Activated B cell treated with CpG ODN at 0.5 μM for 24 hours (primary cell): ENCODE measurements at regions not wholly inside any gene's neighbourhood (a gene's known extent, or its start where the extent isn't known, plus 50 kb on each side); places are given as distances from the start of the nearest gene placed in this dataset.

Source experiments
- ATAC-seq: fragments of 200-7000 bp; cut with Tn5 transposase; one replicate; pipeline ENCODE4 v1.10.0; 2021; ENCODE audit warnings: low read depth, mild to moderate bottlenecking, moderate library complexity
- CTCF ChIA-PET: fragments of 350-600 bp; sonication (Branson Sonifier 250); formaldehyde crosslinking; loops from one replicate; lab custom pipeline; 2021; ENCODE audit warnings: antibody characterized with exemption; lab: Charles Lee
- POLR2A ChIA-PET: fragments of 350-600 bp; sonication (Branson Sonifier 250); formaldehyde crosslinking; loops from one replicate; lab custom pipeline; 2021; ENCODE audit warnings: antibody characterized with exemption; lab: Charles Lee
- DNase-seq: peaks from one replicate; pipeline ENCODE4 v3.0.0; 2022
- H3K27ac Mint-ChIP-seq: one replicate; pipeline ENCODE4 v1.8.0; 2020; ENCODE audit warnings: mixed read lengths
- H3K27me3 Mint-ChIP-seq: one replicate; pipeline ENCODE4 v1.8.0; 2021; ENCODE audit warnings: mixed read lengths
- H3K36me3 Mint-ChIP-seq: one replicate; pipeline ENCODE4 v1.8.0; 2021; ENCODE audit warnings: low read depth, mixed read lengths
- H3K4me1 Mint-ChIP-seq: one replicate; pipeline ENCODE4 v1.8.0; 2021; ENCODE audit warnings: mixed read lengths
- H3K4me3 Mint-ChIP-seq: one replicate; pipeline ENCODE4 v1.8.0; 2020; ENCODE audit warnings: mild to moderate bottlenecking, mixed read lengths
- H3K9me3 Mint-ChIP-seq: one replicate; pipeline ENCODE4 v1.8.0; 2020; ENCODE audit warnings: mixed read lengths
- CTCF ChIP-seq: fragments of 200-600 bp; IDR thresholded peaks from one replicate; pipeline ENCODE4 v1.8.0; 2022; ENCODE audit warnings: antibody characterized with exemption, mild to moderate bottlenecking
- intact Hi-C: fragments of 100-400 bp; cut with micrococcal nuclease; formaldehyde crosslinking; loops from one replicate; pipeline ENCODE4 v1.15.1; 2024

GRCh38 chr13:59568306-59568705, 595.4 kb downstream of the DIAPH3 start:
- TF ChIP-seq CTCF, result no peak
- DNase-seq, result no peak
- Mint-ChIP-seq H3K27me3 (no peaks in the 10 kb centered on the region), H3K4me3 (no peak overlapping the region), H3K4me1 (no peaks in the 10 kb centered on the region), H3K36me3 (no peaks in the 10 kb centered on the region), H3K27ac (no peak overlapping the region), H3K9me3 (no peaks in the 10 kb centered on the region)
- ATAC-seq, result no peak
- intact Hi-C loops, result no loop called here
- ChIA-PET POLR2A (no interaction called here), CTCF (no interaction called here)

GRCh38 chr13:59570204-59570603, 593.5 kb downstream of the DIAPH3 start:
- DNase-seq (no peak), ATAC-seq (no peak)
- Mint-ChIP-seq H3K4me1 (no peaks in the 10 kb centered on the region), H3K36me3 (no peaks in the 10 kb centered on the region), H3K27ac (no peak overlapping the region), H3K27me3 (no peaks in the 10 kb centered on the region), H3K9me3 (no peaks in the 10 kb centered on the region), H3K4me3 (no peak overlapping the region)
- CTCF ChIA-PET, result no interaction called here
- POLR2A ChIA-PET, result no interaction called here
- no peak for TF ChIP-seq CTCF
- intact Hi-C loops, result no loop called here

- H3K4me1 Mint-ChIP-seq, result no peaks in the 10 kb centered on the region
- no peaks in the 10 kb centered on the region for H3K9me3 Mint-ChIP-seq
- H3K27me3 Mint-ChIP-seq, result no peaks in the 10 kb centered on the region
- POLR2A ChIA-PET, result no interaction called here
- H3K27ac Mint-ChIP-seq, result no peak overlapping the region
- H3K4me3 Mint-ChIP-seq, result no peak overlapping the region
- CTCF ChIA-PET, result no interaction called here
- TF ChIP-seq CTCF, result no peak
- ATAC-seq, result no peak
- H3K36me3 Mint-ChIP-seq, result no peaks in the 10 kb centered on the region
- intact Hi-C loops, result no loop called here
- DNase-seq, result no peak
These were observed 579.6 kb downstream of the DIAPH3 start for GRCh38 chr13:59584101-59584500.

- ChIA-PET POLR2A (no interaction called here), CTCF (no interaction called here)
- no peak overlapping the region for H3K27ac Mint-ChIP-seq
These were observed 578.7 kb downstream of the DIAPH3 start for GRCh38 chr13:59584761-59585670.

GRCh38 chr13:59587030-59587429, 576.7 kb downstream of the DIAPH3 start:
- Mint-ChIP-seq H3K4me3 (no peak overlapping the region), H3K27ac (no peak overlapping the region), H3K4me1 (no peaks in the 10 kb centered on the region), H3K27me3 (no peaks in the 10 kb centered on the region), H3K36me3 (no peaks in the 10 kb centered on the region), H3K9me3 (no peaks in the 10 kb centered on the region)
- ATAC-seq, result no peak
- no peak for DNase-seq
- POLR2A ChIA-PET, result no interaction called here
- no peak for TF ChIP-seq CTCF
- intact Hi-C loops, result no loop called here
- CTCF ChIA-PET, result no interaction called here

More at GRCh38 chr13:59584761-59585670, 578.7 kb downstream of the DIAPH3 start:
- DNase-seq (no peak), ATAC-seq (no peak)
- Mint-ChIP-seq H3K4me3 (no peak overlapping the region), H3K36me3 (no peaks in the 10 kb centered on the region), H3K9me3 (no peaks in the 10 kb centered on the region), H3K27me3 (no peaks in the 10 kb centered on the region), H3K4me1 (no peaks in the 10 kb centered on the region)
- intact Hi-C loops, result no loop called here
- TF ChIP-seq CTCF, result no peak
